ENCODE measurements at regions not wholly inside any gene's neighbourhood (a gene's known extent, or its start where the extent isn't known, plus 50 kb on each side); places are given as distances from the start of the nearest gene placed in this dataset.

GRCh38 chr13:80649274-80649673 lies 308.3 kb upstream of the SPRY2 start:
- no peak for TF ChIP-seq CTCF (IDR thresholded peaks at IDR 0.05)
- no peak for TF ChIP-seq POLR2A (IDR thresholded peaks at IDR 0.05)
- TF ChIP-seq POLR2AphosphoS5 (IDR thresholded peaks at IDR 0.05), result no peak
- TF ChIP-seq EP300 (IDR thresholded peaks at IDR 0.05), result no peak

Data from gastroesophageal sphincter (tissue), 3 donors.